Astrocyte (in vitro differentiated cells and primary cell): ENCODE measurements at regions not wholly inside any gene's neighbourhood (a gene's known extent, or its start where the extent isn't known, plus 50 kb on each side); places are given as distances from the start of the nearest gene placed in this dataset.

Experiments
- CTCF ChIP-seq: IDR thresholded peaks from 2 replicates; pipeline ENCODE4 v1.5.1; 2011; ENCODE audit warnings: low read depth, mild to moderate bottlenecking, inconsistent platforms, low read length, moderate library complexity; ENCODE audit not compliant: insufficient read depth
- EZH2 ChIP-seq: IDR thresholded peaks from 2 replicates; pipeline ENCODE4 v1.6.1; 2012; ENCODE audit warnings: mild to moderate bottlenecking, low read length, inconsistent platforms; ENCODE audit not compliant: insufficient read depth

DNA sequence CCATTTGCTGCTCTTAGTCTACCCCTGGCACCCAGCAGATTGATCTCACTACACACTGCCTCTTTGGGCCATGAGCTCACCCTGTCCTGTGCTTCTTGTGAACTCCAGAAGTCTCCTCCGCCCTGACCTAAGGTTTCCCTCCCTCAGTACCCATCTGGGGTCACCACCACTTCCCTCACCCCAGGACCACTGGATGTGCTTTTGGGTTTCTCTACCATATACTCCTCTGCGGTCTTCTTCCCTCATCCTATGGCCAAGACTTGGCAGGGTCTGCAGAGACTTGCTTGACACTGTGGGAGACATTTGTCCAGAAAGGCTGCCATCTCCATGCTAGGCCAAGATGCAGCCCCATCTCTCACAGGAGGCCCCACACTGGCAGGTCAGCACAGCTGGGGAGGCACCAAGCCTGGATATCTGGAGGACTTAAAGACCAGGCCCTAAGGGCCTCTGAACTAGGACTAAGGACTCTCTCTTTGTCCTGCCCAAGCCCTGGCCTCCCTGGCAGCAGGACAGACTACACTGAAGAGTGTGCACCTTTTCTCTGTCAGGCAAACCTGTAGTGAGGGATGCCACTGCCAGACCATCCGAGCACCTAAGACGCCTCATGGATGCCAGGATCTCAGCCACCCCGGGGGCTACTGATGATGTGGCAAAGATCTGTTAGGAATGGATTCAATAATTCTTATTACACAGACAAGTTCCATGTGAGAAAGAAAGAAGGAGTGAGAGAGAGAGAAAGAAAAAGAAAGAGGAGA, 134.6 kb downstream of the ZNF467 start:
- TF ChIP-seq CTCF = no peak
- no peak for TF ChIP-seq EZH2
